Cerebellar nuclear complex (tissue), 1 donor: ENCODE measurements at regions not wholly inside any gene's neighbourhood (a gene's known extent, or its start where the extent isn't known, plus 50 kb on each side); places are given as distances from the start of the nearest gene placed in this dataset.
"Not testable (repeated sequence)": the region's sequence is repeated elsewhere in the genome, so short reads cannot be mapped to it uniquely, and the experiment has no call there.

ENCODE experiments used
- DNase-seq, 2 experiments: peaks; one replicate each; lab custom pipeline; 2025; lab: John Stamatoyannopoulos, UW

DNA sequence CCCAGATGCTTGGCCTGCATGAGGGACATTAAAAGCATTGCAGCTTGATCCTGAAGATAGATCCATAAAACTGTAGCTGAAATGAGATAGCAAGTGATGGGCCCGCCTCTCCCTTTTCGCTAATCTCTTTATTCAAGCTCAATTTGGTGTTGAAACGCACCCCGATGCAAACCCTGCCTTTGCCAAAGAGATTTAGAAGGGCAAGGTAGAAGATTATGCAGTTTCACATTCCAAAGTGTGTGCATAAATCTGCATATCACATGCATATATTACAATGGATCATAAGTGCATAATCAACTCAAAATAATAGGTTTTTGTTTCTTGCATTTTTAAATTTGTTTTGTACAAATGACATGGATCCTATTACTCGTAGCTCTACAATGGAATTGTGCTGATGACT is 80.1 kb upstream of the SHANK2 start:
- no peak for DNase-seq

GRCh38 chr11:71332046-71332445 is 79.7 kb upstream of the SHANK2 start:
- DNase-seq: no peak

- DNase-seq: no peak
These were observed 79.3 kb upstream of the SHANK2 start for GRCh38 chr11:71331631-71332030.

- no peak for DNase-seq
These were observed 78.6 kb upstream of the SHANK2 start for GRCh38 chr11:71330996-71331395.

GRCh38 chr11:71330349-71330748 is 78.0 kb upstream of the SHANK2 start:
- DNase-seq: no peak

DNA sequence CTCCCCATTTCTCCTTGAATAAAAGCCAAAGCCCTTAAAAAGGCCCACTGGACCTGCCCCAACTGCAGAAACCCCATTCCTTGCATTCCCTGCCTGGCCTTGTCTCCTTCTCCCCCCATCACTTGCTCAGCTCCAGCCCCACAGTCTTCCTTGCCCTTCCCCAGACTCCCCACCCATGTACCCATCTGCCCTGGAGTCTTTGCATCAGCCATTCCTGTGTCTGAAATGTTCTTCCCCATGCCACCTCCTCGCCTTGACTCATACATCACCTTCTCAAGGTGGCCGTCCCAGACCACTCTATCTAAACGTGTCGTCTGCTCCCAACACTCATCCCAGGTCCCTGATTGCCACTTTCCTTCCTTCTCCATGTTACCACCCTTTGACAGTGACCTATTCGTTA is 77.4 kb upstream of the SHANK2 start:
- no peak for DNase-seq

DNA sequence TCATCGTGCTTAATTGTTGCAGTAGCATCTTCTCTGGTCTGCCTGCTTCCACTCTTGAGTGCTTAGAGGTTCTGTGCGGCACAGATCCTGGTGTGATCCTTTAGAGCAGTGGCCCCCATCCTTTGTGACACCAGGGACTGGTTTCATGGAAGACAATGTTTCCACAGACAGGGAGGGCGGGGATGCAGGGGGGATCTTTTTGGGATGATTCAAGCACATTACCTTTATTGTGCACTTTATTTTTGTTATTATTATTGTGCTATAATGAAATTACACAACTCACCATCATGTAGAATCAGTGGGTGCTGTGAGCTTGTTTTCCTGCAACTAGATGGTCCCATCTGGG is 76.8 kb upstream of the SHANK2 start:
- no peak for DNase-seq

DNA sequence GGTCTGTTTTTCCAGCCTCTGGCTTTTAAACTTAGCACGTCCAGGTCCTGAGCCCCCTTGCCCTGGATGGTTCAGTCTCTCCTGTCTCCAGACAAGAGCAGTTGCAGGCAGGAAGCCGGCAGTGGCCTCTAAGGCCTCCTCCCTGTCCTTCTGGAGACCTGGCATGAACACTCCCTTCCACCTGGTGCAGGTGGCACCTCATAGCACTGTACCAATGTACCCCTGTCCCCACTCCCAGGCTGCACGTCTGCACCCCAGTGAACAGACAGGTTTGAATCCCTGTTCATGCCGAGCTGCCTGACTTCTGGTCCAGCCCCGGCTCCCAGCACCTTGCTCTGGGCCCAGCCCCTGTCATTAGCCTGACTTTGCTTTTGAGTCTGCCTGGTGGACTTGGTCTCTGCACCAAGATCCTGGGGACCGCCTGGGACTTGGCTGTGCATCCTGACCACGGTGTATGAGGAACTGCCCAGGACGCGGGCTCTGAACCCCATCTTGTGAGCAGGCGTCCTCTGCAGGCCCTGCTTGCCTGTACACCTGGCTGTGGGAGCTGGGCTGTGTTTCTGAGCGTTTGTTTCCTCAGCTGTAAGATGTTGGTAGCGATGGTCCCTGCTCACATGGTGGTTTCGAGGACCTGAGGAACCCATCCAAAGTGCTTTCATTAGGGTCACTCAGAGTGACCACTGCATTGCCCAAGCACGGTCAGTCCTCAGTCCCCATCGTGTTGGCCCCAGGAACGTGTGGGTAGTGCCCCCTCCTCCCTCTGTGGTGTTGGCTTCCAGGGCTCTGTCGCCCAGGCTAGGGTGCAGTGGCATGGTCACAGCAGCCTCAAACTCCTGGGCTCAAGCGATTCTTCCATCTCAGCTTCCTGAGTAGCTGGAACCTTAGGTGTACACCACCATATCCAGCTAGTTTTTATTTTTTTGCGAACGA is 75.0 kb upstream of the SHANK2 start:
- DNase-seq: no peak

- no peak for DNase-seq
These were observed 74.1 kb upstream of the SHANK2 start for GRCh38 chr11:71326328-71326940.

- DNase-seq: no peak
These were observed 73.3 kb upstream of the SHANK2 start for GRCh38 chr11:71325418-71326327.

DNA sequence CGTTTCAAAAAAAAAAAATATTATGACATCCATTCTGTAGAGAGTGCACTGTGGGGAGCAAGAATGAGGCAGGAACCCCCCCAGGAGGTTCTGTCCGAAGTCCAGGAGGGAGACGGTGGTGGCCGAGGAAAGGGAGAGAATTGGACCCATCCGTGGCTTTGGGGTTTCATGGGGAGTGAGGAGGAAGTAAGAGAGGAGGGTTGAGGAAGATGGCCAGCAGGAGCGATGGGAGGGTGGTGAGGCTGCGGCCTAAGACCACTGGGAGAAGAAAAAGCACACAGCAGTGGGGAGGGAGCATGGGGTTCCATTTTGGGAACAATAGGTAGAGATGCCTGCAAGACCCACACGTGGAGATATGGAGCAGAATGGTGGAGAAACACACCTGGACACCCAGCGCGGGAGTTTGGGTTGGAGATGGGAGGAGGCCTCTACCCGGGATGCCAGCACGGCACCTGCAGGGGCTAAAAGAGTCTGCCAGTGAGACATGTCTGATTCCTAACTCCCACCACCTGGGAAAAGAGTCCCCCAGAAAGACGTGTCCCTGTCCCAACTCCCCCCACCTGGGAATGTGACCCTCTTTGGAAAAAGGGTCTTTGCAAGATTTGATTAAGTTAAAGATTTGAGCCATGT is 72.5 kb upstream of the SHANK2 start:
- DNase-seq: no peak

DNA sequence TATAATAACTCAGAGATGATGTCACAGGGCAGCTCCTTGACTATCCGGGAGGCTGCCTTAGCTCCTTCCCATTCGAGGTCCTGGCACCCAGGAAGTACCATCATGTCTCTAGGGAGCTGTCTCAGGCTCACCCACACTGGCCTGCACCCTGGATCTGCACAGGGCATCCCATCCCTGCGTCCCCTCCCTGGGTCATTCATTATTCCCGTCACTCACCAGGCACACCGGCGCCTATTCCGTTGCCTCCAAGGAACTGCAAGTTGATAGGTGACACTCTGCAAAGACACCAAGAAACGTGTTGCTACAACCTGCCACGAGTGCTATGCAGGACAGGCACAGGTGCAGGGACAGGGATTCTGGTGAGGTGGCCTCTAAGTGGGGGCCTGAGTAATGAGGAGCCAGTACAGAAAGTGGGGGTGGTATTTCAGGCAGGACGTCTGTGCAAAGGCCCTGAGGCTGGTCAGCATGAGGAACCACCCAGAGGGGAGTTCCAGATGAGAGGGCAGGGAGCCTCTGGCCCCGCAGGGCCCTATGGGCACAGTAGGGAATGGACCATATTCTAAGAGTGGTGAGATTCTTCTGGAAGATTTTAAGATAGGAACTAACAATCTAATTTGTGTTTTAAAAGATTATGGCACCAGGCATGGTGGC is 71.6 kb upstream of the SHANK2 start:
- no peak for DNase-seq

GRCh38 chr11:71322861-71323582 is 70.6 kb upstream of the SHANK2 start:
- DNase-seq: no peak

GRCh38 chr11:71322192-71322735 is 69.9 kb upstream of the SHANK2 start:
- DNase-seq: no peak

GRCh38 chr11:71321433-71322191 is 69.2 kb upstream of the SHANK2 start:
- no peak for DNase-seq

DNA sequence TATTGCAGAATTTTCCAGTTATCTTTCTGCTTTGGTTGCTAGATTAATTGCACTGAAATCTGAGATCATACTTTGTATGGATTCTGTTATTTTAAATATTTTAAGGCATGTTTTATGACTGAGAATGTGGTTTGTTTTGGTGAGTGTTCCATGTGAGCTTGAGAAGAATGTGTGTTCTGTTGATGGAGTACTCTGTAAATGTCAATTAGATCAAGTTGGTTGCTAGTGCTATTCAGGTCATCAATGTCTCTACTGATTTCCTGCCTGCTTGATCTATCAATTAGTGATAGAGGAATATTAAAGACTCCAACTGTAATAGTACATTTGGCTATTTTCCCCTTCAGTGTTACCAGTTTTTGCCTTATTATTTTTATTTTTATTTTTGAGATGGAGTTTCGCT is 64.3 kb upstream of the SHANK2 start:
- no peak for DNase-seq

DNA sequence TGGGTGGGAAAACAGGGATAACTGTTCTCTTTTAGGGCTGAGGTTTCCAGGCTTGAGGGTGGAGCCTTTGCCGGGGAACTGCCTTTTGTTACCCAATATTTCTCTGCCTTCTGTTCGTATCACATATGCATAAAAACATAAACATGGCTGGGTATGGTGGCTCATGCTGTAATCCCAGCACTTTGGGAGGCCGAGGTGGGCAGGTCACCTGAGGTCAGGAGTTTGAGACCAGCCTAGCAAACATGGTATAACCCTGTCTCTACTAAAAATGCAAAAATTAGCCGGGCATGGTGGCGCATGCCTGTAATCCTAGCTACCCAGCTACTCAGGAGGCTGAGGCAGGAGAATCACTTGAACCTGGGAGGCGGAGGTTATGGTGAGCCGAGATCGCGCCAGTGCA is 60.2 kb upstream of the SHANK2 start:
- DNase-seq: not testable (repeated sequence)

DNA sequence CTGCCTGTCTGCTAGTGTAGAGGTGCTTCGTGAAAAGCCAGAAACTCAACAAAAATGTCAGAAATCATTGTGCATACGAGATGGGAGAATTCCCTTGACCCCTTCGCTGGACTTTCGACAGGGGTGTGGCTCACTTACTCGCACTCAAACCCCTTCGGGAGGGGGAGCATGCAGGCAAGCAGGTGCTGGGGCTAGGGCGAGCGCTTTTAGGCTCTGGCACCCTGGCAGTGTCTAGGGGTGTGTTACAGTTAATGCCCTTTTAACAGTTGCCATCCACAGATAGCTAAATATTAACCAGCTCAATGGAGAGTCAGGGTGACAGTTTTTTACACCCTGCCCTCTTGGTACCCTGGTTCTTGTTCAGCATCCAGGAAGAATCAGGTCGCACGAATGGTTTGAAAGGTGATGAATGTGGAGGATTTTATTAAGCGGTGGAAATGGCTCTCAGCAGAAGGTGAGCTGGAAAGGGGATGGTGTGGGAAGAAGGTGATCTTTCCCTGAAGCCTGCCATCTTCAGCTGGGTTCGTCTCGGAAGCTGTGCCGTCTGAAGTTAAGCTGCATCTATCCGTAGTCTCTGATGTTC is 59.6 kb upstream of the SHANK2 start:
- no peak for DNase-seq

GRCh38 chr11:71311176-71311925 is 59.0 kb upstream of the SHANK2 start:
- DNase-seq: no peak
